ENCODE measurements at regions not wholly inside any gene's neighbourhood (a gene's known extent, or its start where the extent isn't known, plus 50 kb on each side); places are given as distances from the start of the nearest gene placed in this dataset.

GRCh38 chr3:104731074-104731473 lies 635.6 kb upstream of the ALCAM start:
- TF ChIP-seq CTCF (IDR thresholded peaks at IDR 0.05) = no peak
- no peak for TF ChIP-seq POLR2A (IDR thresholded peaks at IDR 0.05)
